SK-N-SH (cell line): ENCODE measurements at regions not wholly inside any gene's neighbourhood (a gene's known extent, or its start where the extent isn't known, plus 50 kb on each side); places are given as distances from the start of the nearest gene placed in this dataset.

ENCODE experiments used
- CTCF ChIA-PET: fragments of 300-600, 350-600 bp; formaldehyde crosslinking; extraction: SDS; loops from one replicate; lab custom pipeline; 2021; lab: Yijun Ruan, JAX
- POLR2A ChIA-PET: fragments of 350-600 bp; sonication (Branson Sonifier 250); formaldehyde crosslinking; extraction: SDS; loops from one replicate; lab custom pipeline; 2020; ENCODE audit warnings: antibody characterized with exemption, inconsistent platforms; lab: Yijun Ruan, JAX
- DNase-seq: peaks from one replicate; pipeline ENCODE4 v3.0.0; 2012
- H2AFZ ChIP-seq: fragments of 200-600 bp; sonication (generic); 2 replicates; pipeline ENCODE4 v1.8.1; 2016; ENCODE audit warnings: antibody characterized with exemption, mild to moderate bottlenecking, low read depth
- H3F3A ChIP-seq: fragments of 200-600 bp; sonication (generic); replicated peaks from 2 replicates; pipeline ENCODE3; 2016; ENCODE audit warnings: antibody characterized with exemption, mild to moderate bottlenecking; ENCODE audit not compliant: insufficient read depth
- H3K27ac ChIP-seq, 2 experiments: fragments of 200-500 bp in 1 of 2; fragments of 200-600 bp in 1 of 2; sonication (Bioruptor generic) in 1 of 2; sonication (generic), shearing (Covaris generic) in 1 of 2; 2 replicates each; pipeline versions ENCODE4 v1.5.1 to v1.6.1; 2014 to 2016; ENCODE audit warnings: low read depth in 2 of 2, inconsistent platforms in 1 of 2, low read length in 1 of 2, mild to moderate bottlenecking in 1 of 2, mixed read lengths in 1 of 2
- H3K27me3 ChIP-seq: fragments of 200-600 bp; sonication (generic), shearing (Covaris generic); 2 replicates; pipeline ENCODE4 v1.6.1; 2016; ENCODE audit warnings: mixed run types; ENCODE audit not compliant: insufficient read depth
- H3K36me3 ChIP-seq, 2 experiments: fragments of 200-500 bp in 1 of 2; fragments of 200-600 bp in 1 of 2; sonication (Bioruptor generic) in 1 of 2; sonication (generic) in 1 of 2; replicated peaks in 1 of 2; 2 replicates each; pipeline versions ENCODE3 to v1.5.1; 2014 to 2016; ENCODE audit warnings: low read length in 1 of 2, mild to moderate bottlenecking in 1 of 2; ENCODE audit not compliant: insufficient read depth in 2 of 2, control insufficient read depth in 1 of 2
- H3K4me1 ChIP-seq, 2 experiments: fragments of 200-500 bp in 1 of 2; fragments of 200-600 bp in 1 of 2; sonication (Bioruptor generic) in 1 of 2; sonication (generic), shearing (Covaris generic) in 1 of 2; 2 replicates each; pipeline versions ENCODE4 v1.5.1 to v1.6.1; 2014 to 2016; ENCODE audit warnings: low read depth in 1 of 2, low read length in 1 of 2, mixed run types in 1 of 2; ENCODE audit not compliant: insufficient read depth in 2 of 2, control insufficient read depth in 1 of 2
- H3K4me2 ChIP-seq: fragments of 200-600 bp; sonication (generic), shearing (Covaris generic); 2 replicates; pipeline ENCODE4 v1.6.1; 2017; ENCODE audit warnings: mixed run types
- H3K4me3 ChIP-seq, 2 experiments: fragments of 200-500 bp in 1 of 2; fragments of 200-600 bp in 1 of 2; sonication (Bioruptor generic) in 1 of 2; sonication (generic), shearing (Covaris generic) in 1 of 2; 2 replicates each; pipeline versions ENCODE4 v1.5.1 to v1.8.1; 2014 to 2016; ENCODE audit warnings: low read depth in 2 of 2, inconsistent platforms in 1 of 2, low read length in 1 of 2, mild to moderate bottlenecking in 1 of 2, mixed read lengths in 1 of 2, moderate library complexity in 1 of 2
- H3K79me2 ChIP-seq: fragments of 200-600 bp; sonication (generic); 2 replicates; pipeline ENCODE4 v1.8.1; 2017; ENCODE audit warnings: mild to moderate bottlenecking; ENCODE audit not compliant: insufficient read depth
- H3K9ac ChIP-seq: fragments of 200-600 bp; sonication (generic); 2 replicates; pipeline ENCODE4 v1.6.1; 2017; ENCODE audit warnings: mixed run types
- H3K9me2 ChIP-seq: fragments of 200-600 bp; sonication (generic); 2 replicates; pipeline ENCODE4 v1.6.1; 2017; ENCODE audit warnings: mixed run types
- H3K9me3 ChIP-seq: fragments of 200-600 bp; sonication (generic); 2 replicates; pipeline ENCODE4 v1.6.1; 2017; ENCODE audit warnings: mixed run types, mild to moderate bottlenecking, moderate library complexity
- H4K20me1 ChIP-seq: fragments of 200-600 bp; sonication (generic); 2 replicates; pipeline ENCODE4 v1.6.1; 2017; ENCODE audit warnings: mild to moderate bottlenecking, mixed run types; ENCODE audit not compliant: insufficient read depth
- CHD2 ChIP-seq: fragments of 150-350 bp; IDR thresholded peaks from 2 replicates; pipeline ENCODE4 v1.6.1; 2018; ENCODE audit warnings: low read length; ENCODE audit not compliant: partially characterized antibody
- CTCF ChIP-seq: fragments of 200-600 bp; sonication (generic); IDR thresholded peaks from 2 replicates; pipeline ENCODE4 v1.6.1; 2017; ENCODE audit warnings: antibody characterized with exemption, mild to moderate bottlenecking, moderate library complexity
- ELF1 ChIP-seq: IDR thresholded peaks from 2 replicates; pipeline ENCODE4 v1.4.0; 2012
- EP300 ChIP-seq, 2 experiments: IDR thresholded peaks; 2 replicates each; pipeline versions ENCODE4 v1.4.0 to v1.6.1; 2012; ENCODE audit warnings: borderline replicate concordance in 1 of 2, low read depth in 1 of 2, low read length in 1 of 2
- FOXJ3 ChIP-seq: sonication (generic); formaldehyde crosslinking; IDR thresholded peaks from 2 replicates; pipeline ENCODE4 v1.5.1; 2020; ENCODE audit warnings: mild to moderate bottlenecking, missing genetic modification reagents
- FOXM1 ChIP-seq: IDR thresholded peaks from 2 replicates; pipeline ENCODE4 v1.4.0; 2012; ENCODE audit warnings: low read depth, mild to moderate bottlenecking
- JUND ChIP-seq: IDR thresholded peaks from 2 replicates; pipeline ENCODE4 v1.4.0; 2012
- MXI1 ChIP-seq: IDR thresholded peaks from 2 replicates; pipeline ENCODE4 v1.6.1; 2012; ENCODE audit warnings: mild to moderate bottlenecking, low read depth, low read length, improper control_type of control experiment
- NRF1 ChIP-seq: IDR thresholded peaks from 2 replicates; pipeline ENCODE4 v1.6.1; 2012; ENCODE audit warnings: low read depth, mild to moderate bottlenecking, low read length
- PBX3 ChIP-seq: IDR thresholded peaks from 2 replicates; pipeline ENCODE4; 2012
- RCOR1 ChIP-seq: fragments of 150-350 bp; IDR thresholded peaks from 2 replicates; pipeline ENCODE4 v1.6.1; 2017; ENCODE audit warnings: antibody characterized with exemption, low read length
- RFX5 ChIP-seq: IDR thresholded peaks from 2 replicates; pipeline ENCODE4 v1.6.1; 2012; ENCODE audit warnings: mild to moderate bottlenecking, improper control_type of control experiment, low read length
- RXRA ChIP-seq: IDR thresholded peaks from 2 replicates; pipeline ENCODE4 v1.4.0; 2012; ENCODE audit warnings: low read depth, mild to moderate bottlenecking, borderline replicate concordance
- SMC3 ChIP-seq: IDR thresholded peaks from 2 replicates; pipeline ENCODE4 v1.6.1; 2012; ENCODE audit warnings: low read depth, low read length, improper control_type of control experiment
- TCF12 ChIP-seq: IDR thresholded peaks from 2 replicates; pipeline ENCODE4 v1.4.0; 2012
- TEAD4 ChIP-seq: IDR thresholded peaks from 2 replicates; pipeline ENCODE4 v1.4.0; 2012; ENCODE audit warnings: mild to moderate bottlenecking, borderline replicate concordance; ENCODE audit not compliant: insufficient read depth
- USF1 ChIP-seq: IDR thresholded peaks from 2 replicates; pipeline ENCODE4 v1.4.0; 2012; ENCODE audit warnings: low read depth, borderline replicate concordance
- USF2 ChIP-seq: fragments of 150-350 bp; IDR thresholded peaks from 2 replicates; pipeline ENCODE4 v1.6.1; 2017; ENCODE audit warnings: antibody characterized with exemption, low read length, low read depth, borderline replicate concordance
- YY1 ChIP-seq: IDR thresholded peaks from 2 replicates; pipeline ENCODE4 v1.4.0; 2012; ENCODE audit warnings: low read depth, mild to moderate bottlenecking
- ZBTB33 ChIP-seq: IDR thresholded peaks from 2 replicates; pipeline ENCODE4 v1.4.0; 2012; ENCODE audit warnings: low read depth, borderline replicate concordance

DNA sequence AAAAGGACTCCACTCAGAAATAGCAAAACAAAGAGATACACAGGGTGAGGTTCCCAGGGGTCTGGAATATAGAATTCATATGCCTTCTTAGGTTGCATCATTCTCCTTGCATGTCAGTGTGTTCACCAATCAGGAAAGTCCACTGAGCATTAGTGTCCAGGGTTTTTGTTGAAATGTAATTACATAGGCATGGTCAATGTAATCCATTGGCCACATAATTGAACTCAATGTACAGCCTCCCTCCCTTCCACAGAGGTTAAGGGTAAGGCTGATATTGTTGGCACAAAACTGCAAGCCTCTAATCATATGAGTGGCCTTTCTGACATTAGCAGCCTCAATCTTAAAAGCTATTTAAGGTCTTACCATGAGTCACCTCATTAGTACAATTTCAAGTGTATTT, 736.1 kb upstream of the VSTM2A start:
- H3F3A ChIP-seq = no peaks in the 10 kb centered on the region
- H3K4me3 ChIP-seq = no peak overlapping the region
- no peaks in the 10 kb centered on the region for H3K27me3 ChIP-seq
- H3K27ac ChIP-seq = no peak overlapping the region
- H3K36me3 ChIP-seq = no peaks in the 10 kb centered on the region
- TF ChIP-seq USF2 (no peak), TEAD4 (no peak), TCF12 (no peak), YY1 (no peak), ZBTB33 (no peak), NRF1 (no peak), MXI1 (no peak), FOXJ3 (CRISPR knock-in tag) (no peak), CHD2 (no peak), PBX3 (no peak), JUND (no peak), RFX5 (no peak), CTCF (no peak), ELF1 (no peak), RCOR1 (no peak), EP300 (IDR thresholded peaks at IDR 0.05; ENCODE audit: borderline replicate concordance in 1 of 2, low read depth in 1 of 2, low read length in 1 of 2) (no peak), FOXM1 (no peak), SMC3 (no peak), USF1 (no peak), RXRA (no peak)
- H3K9me3 ChIP-seq = peaks cover 19% of the 10 kb centered on the region; the same call in 1 of the 2 replicates
- ChIA-PET POLR2A (no interaction called here), CTCF (no interaction called here)
- DNase-seq = no peak
- no peak overlapping the region for H2AFZ ChIP-seq
- no peaks in the 10 kb centered on the region for H4K20me1 ChIP-seq
- H3K9ac ChIP-seq = no peak overlapping the region
- no peaks in the 10 kb centered on the region for H3K79me2 ChIP-seq
- H3K4me1 ChIP-seq = no peaks in the 10 kb centered on the region
- no peak overlapping the region for H3K4me2 ChIP-seq
- H3K9me2 ChIP-seq = no peaks in the 10 kb centered on the region; the same call in 1 of the 2 replicates
